ENCODE measurements at regions not wholly inside any gene's neighbourhood (a gene's known extent, or its start where the extent isn't known, plus 50 kb on each side); places are given as distances from the start of the nearest gene placed in this dataset.

- no peaks in the 10 kb centered on the region for H3K9me3 ChIP-seq
- TF ChIP-seq Cebpa-rat (IDR thresholded peaks at IDR 0.05) = no peak
- no peaks in the 10 kb centered on the region for H3K36me3 ChIP-seq
- no peak overlapping the region for H3K27ac ChIP-seq
- no peaks in the 10 kb centered on the region for H3K4me1 ChIP-seq
- no peaks in the 10 kb centered on the region for H4K20me1 ChIP-seq
- no peaks in the 10 kb centered on the region for H3K27me3 ChIP-seq
- no peak overlapping the region for H3K4me2 ChIP-seq
- no peak overlapping the region for H3K9ac ChIP-seq
- H3K4me3 ChIP-seq = no peak overlapping the region
These were observed 282.3 kb downstream of the FAT3 start for GRCh38 chr11:92506809-92507336.

GRCh38 chr11:92510591-92510990 lies 286.0 kb downstream of the FAT3 start:
- Histone ChIP-seq H3K4me3 (no peak overlapping the region), H3K27ac (no peak overlapping the region), H3K36me3 (no peaks in the 10 kb centered on the region), H3K4me2 (no peak overlapping the region), H4K20me1 (no peaks in the 10 kb centered on the region), H3K9ac (no peak overlapping the region), H3K27me3 (no peaks in the 10 kb centered on the region), H3K4me1 (no peaks in the 10 kb centered on the region), H3K9me3 (no peaks in the 10 kb centered on the region)
- TF ChIP-seq Cebpa-rat (IDR thresholded peaks at IDR 0.05) = no peak

GRCh38 chr11:92511522-92512203 lies 287.0 kb downstream of the FAT3 start:
- no peak overlapping the region for H3K4me2 ChIP-seq
- H4K20me1 ChIP-seq = no peaks in the 10 kb centered on the region
- no peaks in the 10 kb centered on the region for H3K36me3 ChIP-seq
- no peak overlapping the region for H3K9ac ChIP-seq
- no peaks in the 10 kb centered on the region for H3K4me1 ChIP-seq
- no peak for TF ChIP-seq Cebpa-rat (IDR thresholded peaks at IDR 0.05)
- H3K27ac ChIP-seq = no peak overlapping the region
- H3K9me3 ChIP-seq = no peaks in the 10 kb centered on the region
- H3K27me3 ChIP-seq = no peaks in the 10 kb centered on the region
- H3K4me3 ChIP-seq = no peak overlapping the region

- H3K36me3 ChIP-seq = no peaks in the 10 kb centered on the region
- no peaks in the 10 kb centered on the region for H3K9me3 ChIP-seq
- no peak overlapping the region for H3K4me2 ChIP-seq
- TF ChIP-seq Cebpa-rat (IDR thresholded peaks at IDR 0.05) = no peak
- no peaks in the 10 kb centered on the region for H3K4me1 ChIP-seq
- no peak overlapping the region for H3K9ac ChIP-seq
- H3K27ac ChIP-seq = no peak overlapping the region
- H4K20me1 ChIP-seq = no peaks in the 10 kb centered on the region
- H3K27me3 ChIP-seq = no peaks in the 10 kb centered on the region
- no peak overlapping the region for H3K4me3 ChIP-seq
These were observed 287.6 kb downstream of the FAT3 start for GRCh38 chr11:92512204-92512569.

- TF ChIP-seq Cebpa-rat (IDR thresholded peaks at IDR 0.05) = no peak
- Histone ChIP-seq H3K4me2 (no peak overlapping the region), H3K36me3 (no peaks in the 10 kb centered on the region), H3K27ac (no peak overlapping the region), H4K20me1 (no peaks in the 10 kb centered on the region), H3K27me3 (no peaks in the 10 kb centered on the region), H3K9me3 (no peaks in the 10 kb centered on the region), H3K9ac (no peak overlapping the region), H3K4me3 (no peak overlapping the region), H3K4me1 (no peaks in the 10 kb centered on the region)
These were observed 299.0 kb downstream of the FAT3 start for GRCh38 chr11:92523611-92524010.

- no peak for TF ChIP-seq Cebpa-rat (IDR thresholded peaks at IDR 0.05)
- Histone ChIP-seq H3K4me1 (no peaks in the 10 kb centered on the region), H3K36me3 (no peaks in the 10 kb centered on the region), H3K4me3 (no peak overlapping the region), H3K9ac (no peak overlapping the region), H3K9me3 (no peaks in the 10 kb centered on the region), H3K27me3 (no peaks in the 10 kb centered on the region), H3K4me2 (no peak overlapping the region), H3K27ac (no peak overlapping the region), H4K20me1 (no peaks in the 10 kb centered on the region)
These were observed 299.9 kb downstream of the FAT3 start for GRCh38 chr11:92524542-92524941.

- Histone ChIP-seq H3K27me3 (no peaks in the 10 kb centered on the region), H3K4me3 (no peak overlapping the region), H3K4me2 (no peak overlapping the region), H3K36me3 (no peaks in the 10 kb centered on the region), H4K20me1 (no peaks in the 10 kb centered on the region), H3K4me1 (no peaks in the 10 kb centered on the region), H3K27ac (no peak overlapping the region), H3K9ac (no peak overlapping the region), H3K9me3 (no peaks in the 10 kb centered on the region)
- TF ChIP-seq Cebpa-rat (IDR thresholded peaks at IDR 0.05) = no peak
These were observed 302.8 kb downstream of the FAT3 start for GRCh38 chr11:92527467-92527866.

GRCh38 chr11:92528001-92528400 lies 303.4 kb downstream of the FAT3 start:
- no peak for TF ChIP-seq Cebpa-rat (IDR thresholded peaks at IDR 0.05)
- Histone ChIP-seq H3K27me3 (no peaks in the 10 kb centered on the region), H3K27ac (no peak overlapping the region), H3K9me3 (no peaks in the 10 kb centered on the region), H4K20me1 (no peaks in the 10 kb centered on the region), H3K4me2 (no peak overlapping the region), H3K36me3 (no peaks in the 10 kb centered on the region), H3K9ac (no peak overlapping the region), H3K4me3 (no peak overlapping the region), H3K4me1 (no peaks in the 10 kb centered on the region)

- Histone ChIP-seq H3K9ac (no peak overlapping the region), H3K4me1 (no peaks in the 10 kb centered on the region), H3K4me3 (no peak overlapping the region), H3K4me2 (no peak overlapping the region), H3K27ac (no peak overlapping the region), H4K20me1 (no peaks in the 10 kb centered on the region), H3K27me3 (no peaks in the 10 kb centered on the region), H3K9me3 (no peaks in the 10 kb centered on the region), H3K36me3 (no peaks in the 10 kb centered on the region)
- no peak for TF ChIP-seq Cebpa-rat (IDR thresholded peaks at IDR 0.05)
These were observed 306.6 kb downstream of the FAT3 start for GRCh38 chr11:92531065-92531739.

DNA sequence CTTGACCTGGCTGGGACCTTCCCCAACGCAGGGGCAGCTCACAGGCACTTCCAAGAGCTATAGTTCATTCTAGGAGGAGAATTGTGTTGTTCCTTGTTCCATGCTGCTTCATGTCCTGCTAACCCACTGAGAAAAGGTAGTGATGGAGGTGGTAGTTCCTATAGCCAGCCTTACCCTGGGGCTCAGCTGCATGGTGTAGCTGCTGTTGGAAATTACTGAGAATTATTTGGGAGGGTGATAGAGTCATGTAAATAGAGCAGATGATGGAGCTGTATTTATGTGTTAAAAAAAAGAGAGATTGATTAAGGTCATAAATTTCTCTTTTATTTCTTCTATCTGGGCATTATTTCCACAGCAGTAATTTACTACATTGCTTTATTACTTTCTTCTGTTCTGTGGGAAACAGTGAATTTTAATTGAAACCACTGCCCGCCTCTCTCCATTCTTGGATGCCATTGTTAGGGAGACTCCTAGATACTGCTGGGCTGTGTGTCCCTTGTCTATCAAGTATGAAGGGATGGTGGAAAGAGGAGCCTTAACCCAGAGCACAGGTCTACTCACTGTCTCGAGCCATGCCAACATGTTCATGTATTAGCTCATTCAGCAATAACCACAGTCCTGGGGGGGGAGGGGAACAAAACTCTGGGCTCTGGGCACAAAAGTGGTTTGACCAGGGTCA lies 309.2 kb downstream of the FAT3 start:
- H3K4me1 ChIP-seq = no peaks in the 10 kb centered on the region
- H3K36me3 ChIP-seq = no peaks in the 10 kb centered on the region
- H3K4me2 ChIP-seq = no peak overlapping the region
- no peak overlapping the region for H3K27ac ChIP-seq
- no peak overlapping the region for H3K4me3 ChIP-seq
- TF ChIP-seq Cebpa-rat (IDR thresholded peaks at IDR 0.05) = no peak
- H3K27me3 ChIP-seq = no peaks in the 10 kb centered on the region
- no peaks in the 10 kb centered on the region for H4K20me1 ChIP-seq
- H3K9ac ChIP-seq = no peak overlapping the region
- no peaks in the 10 kb centered on the region for H3K9me3 ChIP-seq

Data from BLaER1 (cell line).